HTR-8/SVneo (cell line): ENCODE measurements at regions not wholly inside any gene's neighbourhood (a gene's known extent, or its start where the extent isn't known, plus 50 kb on each side); places are given as distances from the start of the nearest gene placed in this dataset.

Source experiments
- DNase-seq: peaks from one replicate; pipeline ENCODE4 v3.0.0; 2011; ENCODE audit warnings: low spot score, mixed read lengths; ENCODE audit not compliant: insufficient read length
- FAIRE-seq: peaks from 2 replicates; lab custom pipeline; 2011; peaks lifted over from hg19 to GRCh38; lab: Jason Lieb, UNC

DNA sequence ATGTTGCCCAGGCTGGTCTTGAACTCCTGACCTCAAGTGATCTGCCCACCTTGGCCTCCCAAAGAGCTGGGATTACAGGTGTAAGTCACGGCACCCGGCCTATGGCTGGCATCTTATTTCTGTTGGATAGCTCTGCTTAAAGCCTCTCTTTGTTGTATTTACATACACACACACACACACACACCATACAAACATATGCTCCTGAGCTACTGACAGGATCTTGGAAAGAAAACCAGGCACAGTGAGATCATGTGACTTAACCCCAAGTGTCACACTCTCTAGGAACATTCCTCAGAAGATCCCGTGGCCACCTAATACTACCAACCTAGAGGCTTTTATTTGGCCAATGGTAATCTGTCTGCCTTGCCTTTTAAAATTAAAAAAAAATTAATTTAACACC, 85.1 kb upstream of the HAAO start:
- FAIRE-seq, result no peak
- DNase-seq, result no peak

DNA sequence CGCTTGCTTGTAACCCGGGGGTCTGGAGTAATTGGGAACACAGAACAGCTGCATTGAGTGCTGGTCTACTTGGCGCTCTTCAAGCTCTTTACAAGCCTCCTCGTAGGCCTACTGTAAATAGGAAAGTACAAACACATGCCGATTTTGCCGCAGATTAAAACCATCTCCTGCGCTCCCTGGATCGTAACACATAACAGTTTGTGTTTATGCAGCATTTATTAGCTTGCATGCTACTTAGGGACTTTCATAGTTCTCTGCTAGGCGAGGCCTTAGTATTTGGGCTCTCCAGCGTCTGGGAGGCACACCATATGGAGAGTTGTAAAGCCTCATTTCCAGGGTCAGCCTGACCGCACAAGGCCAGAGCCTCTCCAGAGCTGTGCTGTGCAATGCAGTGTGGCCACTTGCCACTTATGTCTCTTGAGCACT, 84.0 kb upstream of the HAAO start:
- DNase-seq, result no peak

DNA sequence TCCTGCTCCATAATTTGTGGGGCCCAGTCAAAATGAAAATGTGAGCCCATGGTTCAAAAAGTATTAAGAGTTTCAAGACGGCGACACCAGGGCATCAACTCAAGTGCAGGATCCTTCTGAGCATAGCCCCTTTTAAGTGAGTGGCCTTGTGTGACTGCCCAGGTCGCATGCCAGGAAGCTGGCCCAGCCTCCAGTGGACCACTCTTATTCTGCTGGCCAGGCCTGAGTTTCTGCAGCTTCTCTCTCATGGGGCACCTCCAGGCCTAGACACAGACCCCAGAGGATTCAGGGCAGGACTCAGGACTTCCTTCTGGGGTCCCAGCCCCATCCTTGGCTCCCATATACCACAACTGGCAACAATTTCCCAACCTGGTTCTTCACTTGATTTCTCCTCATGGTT, 83.5 kb upstream of the HAAO start:
- FAIRE-seq (no peak), DNase-seq (no peak)

More for the DNA sequence above, 84.0 kb upstream of the HAAO start:
- FAIRE-seq, result no peak

DNA sequence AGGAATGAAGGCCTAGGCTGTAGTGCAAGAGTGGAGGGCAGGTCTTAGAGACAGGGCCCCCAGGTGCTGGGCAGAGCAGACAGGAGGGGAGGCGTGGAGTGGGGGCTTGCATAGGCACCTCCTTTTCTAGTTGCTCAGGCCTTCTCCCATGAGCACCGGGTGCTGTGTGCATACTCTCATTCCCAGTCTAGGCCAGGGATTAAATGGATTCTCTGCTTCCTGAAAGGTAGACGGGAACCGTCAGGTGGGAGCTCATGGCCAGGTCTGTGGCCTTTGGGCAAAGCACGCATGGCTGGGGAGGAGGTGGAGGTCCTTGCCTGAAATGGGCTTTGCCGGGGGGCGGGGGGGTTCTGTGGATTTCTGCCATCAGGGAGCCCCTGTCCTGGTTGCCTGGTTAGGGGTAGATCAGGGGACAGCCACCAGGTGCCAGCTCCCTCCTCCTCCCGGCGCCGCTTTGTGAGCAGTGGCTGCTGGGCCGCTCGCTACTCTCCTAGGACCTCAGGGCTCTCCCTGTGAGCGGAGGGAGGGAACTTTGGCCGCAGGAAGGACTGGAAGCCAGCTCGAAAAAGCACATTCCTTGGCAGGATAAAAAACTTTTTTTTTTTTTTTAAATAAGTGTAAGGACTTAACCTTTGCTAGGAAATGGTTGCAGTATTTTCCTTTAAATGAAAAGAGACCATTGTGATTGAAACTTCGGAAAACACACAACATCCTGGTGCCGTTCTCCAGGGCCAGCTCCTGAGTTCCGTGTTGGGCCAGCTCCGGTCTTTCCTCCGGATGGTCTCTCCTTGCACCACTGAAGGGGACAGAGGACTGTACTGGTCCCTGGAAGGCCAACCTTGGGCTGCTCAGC, 82.8 kb upstream of the HAAO start:
- no peak for DNase-seq
- no peak for FAIRE-seq

DNA sequence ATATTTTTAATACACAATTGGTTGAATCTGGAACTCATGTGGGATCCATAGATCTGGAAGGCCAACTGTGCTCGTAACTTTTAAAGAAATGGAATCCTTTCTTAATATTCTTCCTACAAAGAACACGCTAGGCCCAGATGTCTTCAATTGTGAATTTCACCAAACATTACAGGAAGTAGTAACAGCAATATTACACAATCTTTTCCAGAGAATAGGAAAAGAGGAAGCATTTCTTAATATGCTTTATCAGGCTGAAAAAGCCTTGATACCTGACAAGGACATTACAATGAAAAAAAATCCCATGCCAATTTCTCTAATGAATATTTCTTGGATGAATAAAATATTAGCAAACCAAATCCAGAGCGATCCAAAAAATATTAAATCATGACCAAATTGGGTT, 80.3 kb upstream of the HAAO start:
- DNase-seq (no peak), FAIRE-seq (no peak)

DNA sequence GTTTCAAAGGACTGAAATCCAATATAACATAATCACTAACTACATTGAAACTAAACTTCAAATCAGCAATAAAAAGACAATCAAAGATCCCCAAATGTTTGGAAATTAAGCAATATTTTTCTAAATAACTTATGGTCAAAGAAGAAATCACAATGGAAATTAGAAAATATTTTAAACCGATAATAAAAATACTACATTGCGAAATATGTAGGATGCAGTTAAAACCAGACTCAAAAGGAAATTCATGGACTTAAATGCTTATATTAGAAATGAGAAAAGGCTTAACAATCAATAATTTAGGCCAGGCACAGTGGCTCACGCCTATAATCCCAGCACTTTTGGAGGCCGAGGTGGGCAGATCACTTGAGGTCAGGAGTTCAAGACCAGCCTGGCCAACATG, 79.0 kb upstream of the HAAO start:
- FAIRE-seq (no peak), DNase-seq (no peak)

DNA sequence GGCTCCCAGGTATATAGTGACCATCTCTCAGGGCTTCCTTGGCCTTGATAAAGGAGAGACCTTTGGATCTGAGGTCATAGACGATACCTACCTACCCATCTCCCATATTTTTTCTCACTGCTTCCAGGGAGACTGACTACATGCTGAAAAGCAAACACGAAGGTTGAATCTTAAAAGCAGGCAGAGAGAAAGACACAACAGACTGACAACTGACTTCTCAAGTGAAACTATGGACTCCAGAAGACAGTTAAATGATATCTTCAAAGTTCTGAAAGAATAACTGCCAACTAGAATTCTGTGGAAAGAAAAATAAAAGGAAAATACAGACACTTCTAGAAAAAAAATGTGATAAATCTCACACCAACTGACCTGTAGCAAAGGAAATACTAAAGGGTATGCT, 76.5 kb upstream of the HAAO start:
- DNase-seq, result no peak
- no peak for FAIRE-seq

DNA sequence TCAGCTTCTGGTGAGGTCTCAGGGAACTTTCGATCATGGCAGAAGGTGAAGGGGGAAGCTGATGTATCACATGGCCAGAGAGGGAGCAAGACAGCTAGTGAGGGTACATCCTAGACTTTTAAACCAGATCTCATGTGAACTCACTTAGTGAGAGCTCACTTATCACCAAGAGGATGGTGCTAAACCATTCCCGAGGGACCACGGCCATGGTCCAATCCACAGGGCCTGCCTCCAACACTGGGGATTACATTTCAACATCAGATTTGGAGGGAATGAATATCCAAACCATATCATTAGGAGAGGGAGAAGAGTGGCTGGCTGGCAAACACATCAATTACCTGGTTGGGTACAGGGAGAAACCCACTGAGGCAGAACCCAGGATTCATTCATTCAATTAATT, 75.7 kb upstream of the HAAO start:
- DNase-seq, result no peak
- FAIRE-seq, result no peak

DNA sequence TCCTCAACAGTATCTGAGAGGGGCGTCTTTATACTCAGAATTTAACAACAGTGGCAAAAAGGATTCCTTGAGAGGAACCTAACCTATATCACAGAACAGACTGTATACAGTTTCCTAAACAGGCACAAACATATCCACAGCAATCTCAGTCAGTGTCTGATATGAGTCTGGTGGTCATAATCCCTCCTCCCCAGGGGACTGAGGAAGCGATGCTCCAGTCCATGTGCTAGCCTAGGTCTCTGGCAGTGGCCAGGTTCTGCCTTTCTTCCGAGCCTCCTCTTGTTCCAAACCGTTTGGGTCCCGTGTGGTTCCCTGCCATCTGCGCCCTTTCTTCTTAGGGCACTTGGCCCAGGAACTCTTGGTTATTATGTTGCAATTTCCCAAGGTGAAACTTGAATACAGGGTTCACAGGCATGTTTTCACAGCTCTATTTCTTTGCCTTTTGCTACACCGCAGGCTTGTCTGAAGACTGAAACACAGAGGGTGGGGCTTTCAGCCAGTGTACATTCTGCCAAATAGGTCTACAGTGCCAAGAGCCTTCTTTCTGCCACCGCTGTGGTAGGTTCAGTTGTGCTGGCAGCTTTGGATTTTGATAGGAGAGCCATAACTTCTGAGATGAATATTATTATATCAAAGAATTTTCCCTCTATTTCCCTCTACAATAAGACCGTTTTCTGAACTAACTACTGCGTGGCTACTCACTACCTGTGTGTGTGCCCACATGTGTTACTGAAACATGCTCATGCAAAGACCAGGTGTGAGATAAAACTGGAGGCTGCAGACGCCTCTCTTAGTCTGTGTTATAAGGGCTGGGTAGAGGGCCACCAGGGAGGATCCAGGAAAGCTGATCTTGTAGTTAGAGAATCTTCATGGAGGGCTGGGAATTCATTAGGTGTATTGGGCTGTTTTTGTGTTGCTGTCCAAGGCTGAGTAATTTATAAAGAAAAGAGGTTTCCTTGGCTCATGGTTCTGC, 75.0 kb upstream of the HAAO start:
- no peak for DNase-seq
- FAIRE-seq, result no peak

DNA sequence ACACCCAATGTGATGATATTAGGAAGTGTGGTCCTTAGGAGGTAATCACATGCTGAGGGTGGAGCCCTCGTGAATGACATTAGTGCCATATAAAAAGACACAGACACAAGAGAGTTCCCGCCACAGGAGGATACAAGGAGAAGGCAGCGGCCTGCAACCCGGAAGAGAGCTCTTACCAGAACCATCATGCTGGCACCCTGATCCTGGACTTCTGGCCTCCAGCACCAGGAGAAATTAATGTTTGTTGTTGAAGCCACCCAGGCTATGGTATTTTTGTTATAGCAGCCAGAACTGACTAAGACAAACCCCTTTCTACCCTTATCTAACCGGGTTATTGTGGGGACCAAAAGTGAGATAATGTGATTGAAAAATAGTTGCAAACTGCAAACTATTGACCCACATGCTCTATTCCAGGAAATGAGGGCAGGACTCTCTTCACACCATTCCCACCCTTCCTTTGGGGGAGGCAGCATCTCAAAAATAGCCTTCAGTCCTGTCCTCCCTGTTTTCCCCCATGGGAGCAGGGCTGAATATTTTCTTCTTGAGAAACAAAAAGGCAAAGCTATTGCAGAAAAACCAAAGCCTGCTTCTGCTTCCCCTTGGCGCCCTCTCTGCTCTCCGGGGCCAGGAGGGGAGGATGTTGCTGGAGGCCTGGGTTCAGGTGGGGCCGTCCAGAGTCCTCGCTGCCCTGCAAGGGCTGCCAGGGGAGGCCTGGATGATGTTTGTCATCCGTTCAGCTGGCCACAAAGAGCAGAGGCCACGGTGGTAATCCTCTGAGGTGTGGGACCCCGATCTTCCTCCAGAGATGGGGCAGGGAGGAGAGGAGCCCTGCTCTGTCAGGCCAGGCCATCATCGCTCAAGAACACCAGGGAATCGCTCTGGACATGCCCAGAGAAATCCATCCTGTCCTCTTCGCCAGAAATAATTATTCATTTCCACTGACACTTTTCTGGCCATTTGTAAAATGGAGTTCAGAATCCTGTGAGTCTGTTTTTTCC, 73.8 kb upstream of the HAAO start:
- no peak for DNase-seq

DNA sequence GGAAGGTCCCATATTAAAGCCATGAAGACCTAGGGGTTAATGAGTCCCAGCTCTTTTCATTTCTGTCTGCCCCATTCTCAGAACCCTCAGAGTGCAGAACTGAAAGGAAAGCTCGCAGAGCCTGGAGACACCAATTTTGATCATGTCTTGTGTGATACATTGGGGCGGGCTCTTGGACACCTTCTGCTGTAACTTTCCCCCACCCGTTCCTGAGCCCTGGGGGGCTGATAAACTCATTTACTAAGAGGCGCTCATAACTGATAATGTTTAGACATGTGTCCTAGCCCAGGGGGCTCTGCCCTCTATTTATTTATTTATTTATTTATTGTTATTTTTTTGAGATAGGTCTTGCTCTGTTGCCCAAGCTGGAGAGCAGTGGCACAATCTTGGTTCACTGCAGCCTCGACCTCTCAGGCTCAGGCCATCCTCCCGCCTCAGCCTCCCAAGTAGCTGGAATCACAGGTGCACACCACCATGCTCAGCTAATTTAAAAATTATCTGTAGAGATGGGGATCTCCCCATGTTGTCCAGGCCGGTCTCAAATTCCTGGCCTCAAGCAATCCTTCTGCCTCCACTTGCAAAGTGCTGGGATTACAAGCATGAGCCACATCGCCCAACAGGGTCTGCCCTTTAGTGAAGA, 72.4 kb upstream of the HAAO start:
- DNase-seq (no peak), FAIRE-seq (no peak)

More for the DNA sequence above, 73.8 kb upstream of the HAAO start:
- no peak for FAIRE-seq

DNA sequence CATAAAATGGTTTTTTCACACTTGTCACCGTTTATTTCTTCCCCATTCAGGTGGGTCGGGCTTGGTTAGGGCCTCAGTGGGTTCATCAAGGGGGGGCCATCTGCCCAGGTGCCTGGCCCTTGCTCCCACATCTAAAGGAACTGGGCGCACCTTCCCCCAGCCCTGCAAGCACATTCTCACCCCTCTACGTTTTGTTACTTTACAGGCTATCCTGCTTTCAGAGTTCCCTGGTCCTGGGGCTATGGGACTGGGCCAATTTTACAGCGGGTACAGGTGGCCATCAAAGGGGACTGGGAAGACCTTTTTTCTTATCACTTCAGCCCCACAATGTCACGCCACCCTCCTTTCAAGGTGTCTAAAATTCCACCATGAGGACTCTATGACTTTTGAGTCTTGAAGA, 71.8 kb upstream of the HAAO start:
- no peak for DNase-seq
- no peak for FAIRE-seq

DNA sequence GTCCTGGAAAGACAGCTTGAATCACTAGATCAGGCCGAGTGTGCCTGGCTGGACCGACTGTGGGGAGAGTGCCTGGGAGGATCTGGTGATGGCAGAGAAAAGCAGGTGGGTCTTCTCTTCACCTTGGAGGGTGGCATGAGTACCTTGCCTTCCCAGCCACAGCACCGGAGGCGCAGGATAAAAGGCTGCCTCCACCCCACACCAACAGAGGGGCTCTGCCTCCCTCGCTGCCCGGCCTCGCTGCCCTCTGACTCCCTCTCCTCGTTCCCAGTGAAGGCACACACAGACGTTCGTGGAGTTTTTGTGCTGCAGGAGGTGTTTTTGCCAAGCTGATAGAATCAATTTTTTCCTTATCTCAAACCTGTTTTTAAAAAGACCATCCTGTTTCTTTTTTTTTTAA, 71.4 kb upstream of the HAAO start:
- no peak for DNase-seq
- FAIRE-seq, result no peak

DNA sequence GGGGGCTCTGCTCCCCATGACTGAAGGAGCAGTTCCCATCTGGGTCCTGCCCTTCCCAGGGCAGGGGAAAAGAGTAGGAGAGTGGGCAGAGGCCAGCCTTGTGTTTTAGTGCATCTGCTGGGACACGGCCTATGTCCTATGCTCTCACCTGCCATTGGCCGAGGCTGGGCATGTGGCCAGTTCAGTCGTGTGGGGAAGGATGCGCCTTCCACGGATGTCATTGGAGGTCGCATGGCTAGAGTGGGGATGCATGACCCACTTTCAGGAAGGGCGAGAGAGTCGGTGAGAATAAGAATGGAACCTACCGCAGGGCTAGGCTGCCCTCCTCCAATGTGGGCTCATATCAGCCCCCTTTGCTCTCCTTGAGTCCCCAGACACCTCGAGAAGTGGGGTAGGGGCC, 70.9 kb upstream of the HAAO start:
- FAIRE-seq (no peak), DNase-seq (no peak)

DNA sequence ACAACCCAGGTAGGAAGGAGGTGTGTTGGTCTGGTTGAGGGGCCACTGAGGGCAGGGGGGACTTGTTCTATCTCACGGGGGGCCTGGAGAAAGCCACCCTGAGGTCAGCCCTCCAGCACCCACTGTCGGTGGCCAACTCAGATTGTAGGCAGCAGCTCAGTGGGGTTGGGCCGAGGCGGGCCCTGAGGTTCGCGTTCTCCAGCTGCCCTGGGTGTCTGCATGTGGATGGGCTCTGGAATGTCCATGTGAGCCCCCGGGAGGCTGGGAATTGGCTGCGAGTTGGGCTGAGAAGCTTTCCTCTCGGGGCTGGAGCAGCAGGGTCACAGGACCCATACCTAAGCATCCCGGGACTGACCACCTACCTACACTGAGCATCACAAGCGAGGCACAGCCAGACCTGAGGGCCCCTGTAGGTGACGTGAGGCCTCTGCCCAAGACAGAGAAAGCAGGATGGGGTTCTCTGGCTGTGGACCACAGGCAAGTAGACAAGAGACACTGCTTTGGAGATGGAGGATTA, 70.3 kb upstream of the HAAO start:
- DNase-seq (no peak), FAIRE-seq (no peak)

DNA sequence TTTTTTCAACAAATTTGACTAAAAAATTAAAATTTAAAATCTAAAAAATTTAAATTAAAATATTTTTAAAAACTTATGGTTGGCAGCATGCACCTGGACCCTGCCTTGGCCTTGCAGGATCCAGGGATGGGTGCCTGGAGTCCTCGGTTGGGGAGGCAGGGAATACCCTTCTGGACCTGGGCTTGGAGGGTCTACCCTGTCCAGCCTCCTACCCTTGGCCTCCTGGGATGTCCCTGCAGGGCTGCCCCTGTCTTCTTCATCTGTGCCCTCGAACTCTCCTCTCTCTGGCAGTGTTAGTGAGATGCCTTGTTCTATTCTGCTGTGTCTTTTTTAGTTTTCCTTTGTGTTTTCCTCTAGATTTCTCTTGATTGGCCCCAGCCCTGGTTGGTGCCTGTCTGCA, 68.9 kb upstream of the HAAO start:
- FAIRE-seq, result no peak
- no peak for DNase-seq

DNA sequence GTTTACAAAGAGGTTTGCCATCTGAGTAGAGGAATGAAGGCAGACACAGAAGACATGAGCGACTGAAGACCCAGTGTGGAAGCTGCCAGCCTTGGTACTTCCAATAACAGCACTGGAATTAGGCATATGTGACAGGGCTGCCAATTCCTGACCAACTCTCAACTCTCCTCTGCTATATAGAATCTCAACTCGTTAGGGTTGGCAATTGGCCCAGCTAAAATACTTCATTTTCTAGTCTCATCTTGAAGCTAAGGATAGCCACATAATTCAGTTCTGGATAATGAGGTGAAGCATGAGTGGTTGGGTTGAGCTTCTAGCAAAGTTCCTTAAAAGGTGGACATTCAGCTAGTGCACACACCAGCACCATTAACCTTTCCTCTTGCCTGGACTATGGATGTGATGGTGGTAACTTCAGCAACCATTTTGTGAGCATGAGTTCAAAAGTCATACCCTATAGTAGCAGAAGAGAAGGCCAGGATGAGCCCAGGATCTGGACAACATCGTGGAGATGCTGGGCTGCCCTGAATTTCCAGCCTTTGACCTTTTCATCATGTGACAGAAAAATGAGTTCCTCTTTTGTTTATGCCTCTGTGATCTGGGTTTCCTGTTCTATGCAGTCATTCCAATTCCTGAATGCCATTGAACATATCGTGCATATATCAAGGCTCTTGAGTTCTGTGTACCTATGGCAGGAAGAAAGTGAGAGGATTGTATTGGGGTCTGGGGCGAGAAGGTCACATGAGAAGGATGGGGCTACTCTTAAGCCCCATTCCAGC, 68.1 kb upstream of the HAAO start:
- DNase-seq (no peak), FAIRE-seq (no peak)

DNA sequence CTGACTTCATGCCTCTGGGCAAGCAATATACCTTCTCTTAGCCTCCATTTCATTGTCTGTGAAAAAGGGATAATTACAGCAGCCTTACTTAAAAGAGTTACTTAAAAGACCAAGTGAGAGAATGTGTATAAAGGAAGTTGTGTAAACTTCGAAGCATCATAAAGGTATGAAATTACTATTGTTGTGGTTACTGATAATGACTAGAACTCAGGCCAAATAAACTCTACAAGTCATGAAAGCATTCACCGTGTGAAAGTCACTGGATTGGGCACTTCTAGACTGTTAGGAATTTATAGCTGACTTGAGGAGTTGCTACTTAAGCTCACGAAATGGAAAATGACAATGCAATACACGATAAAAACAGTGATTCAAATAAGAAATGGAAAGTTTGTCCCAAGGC, 67.4 kb upstream of the HAAO start:
- no peak for FAIRE-seq
- no peak for DNase-seq
